Choroid plexus epithelial cell (primary cell): ENCODE measurements at regions not wholly inside any gene's neighbourhood (a gene's known extent, or its start where the extent isn't known, plus 50 kb on each side); places are given as distances from the start of the nearest gene placed in this dataset.

Experiments used
- DNase-seq: peaks from one replicate; pipeline ENCODE4 v3.0.0-alpha.2; 2010; ENCODE audit warnings: low read depth
- H3K4me3 ChIP-seq: 2 replicates; pipeline ENCODE4 v1.5.1; 2011; ENCODE audit warnings: low read depth, mild to moderate bottlenecking, control low read depth, low read length, moderate library complexity
- CTCF ChIP-seq: conservative IDR thresholded peaks from 2 replicates; pipeline ENCODE4 v1.5.1; 2011; ENCODE audit warnings: low read depth, mild to moderate bottlenecking, control low read depth, inconsistent platforms, low read length, moderate library complexity

DNA sequence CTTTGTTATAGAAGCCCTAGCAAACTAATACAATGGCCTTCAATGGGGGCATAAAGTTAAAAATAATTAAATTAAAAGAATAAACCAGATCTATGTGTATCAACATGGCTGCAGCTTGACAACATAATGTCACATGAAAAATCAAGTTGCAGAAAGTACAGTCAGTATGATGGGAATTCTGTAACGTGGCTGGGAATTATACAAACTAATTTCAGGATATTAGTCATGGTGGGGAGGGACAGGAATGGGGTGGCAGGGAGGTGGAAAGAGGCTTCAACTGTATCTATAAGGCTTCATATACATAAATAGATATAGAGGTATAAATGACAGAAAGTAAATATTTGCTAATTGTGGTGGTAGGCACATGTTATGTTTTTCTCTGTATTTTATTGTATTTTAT lies 107.1 kb downstream of the UNC5CL start:
- DNase-seq, result no peak
- no peak overlapping the region for H3K4me3 ChIP-seq
- TF ChIP-seq CTCF, result no peak

GRCh38 chr6:40930555-40930954 lies 108.5 kb downstream of the UNC5CL start:
- peak; percentile 28 for DNase-seq
- no peak overlapping the region for H3K4me3 ChIP-seq
- no peak for TF ChIP-seq CTCF

- H3K4me3 ChIP-seq, result no peak overlapping the region
- no peak for DNase-seq
- TF ChIP-seq CTCF, result no peak
Measured at GRCh38 chr6:40930045-40930444, 109.0 kb downstream of the UNC5CL start.

GRCh38 chr6:40929176-40929575 lies 109.8 kb downstream of the UNC5CL start:
- DNase-seq, result no peak
- TF ChIP-seq CTCF, result no peak
- H3K4me3 ChIP-seq, result no peak overlapping the region

- no peak for TF ChIP-seq CTCF
- DNase-seq, result no peak
- no peak overlapping the region for H3K4me3 ChIP-seq
Measured at GRCh38 chr6:40928763-40929162, 110.3 kb downstream of the UNC5CL start.

GRCh38 chr6:40928307-40928706 lies 110.7 kb downstream of the UNC5CL start:
- no peak overlapping the region for H3K4me3 ChIP-seq
- no peak for DNase-seq
- no peak for TF ChIP-seq CTCF

DNA sequence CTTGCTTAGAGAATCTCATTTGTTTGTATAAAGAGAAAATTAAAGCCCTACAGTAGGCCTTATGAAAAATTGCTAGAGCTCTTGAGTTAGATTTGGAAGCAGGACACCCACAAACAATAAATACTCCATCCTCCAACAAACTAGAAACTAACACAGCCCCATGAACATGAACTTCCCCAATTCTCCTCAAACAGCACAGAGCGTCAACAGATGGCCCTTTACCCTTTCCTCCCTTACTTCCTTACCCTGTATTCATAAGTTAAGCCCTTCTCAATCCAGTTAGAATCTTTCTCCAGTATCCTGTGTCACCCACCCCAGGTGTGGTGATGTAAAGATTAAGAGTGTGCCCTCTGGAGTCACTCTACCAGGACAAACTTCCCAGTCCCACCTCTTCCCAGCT lies 113.7 kb downstream of the UNC5CL start:
- no peak for TF ChIP-seq CTCF
- no peak for DNase-seq
- no peak overlapping the region for H3K4me3 ChIP-seq
